Fibroblast of lung (primary cell): ENCODE measurements at regions not wholly inside any gene's neighbourhood (a gene's known extent, or its start where the extent isn't known, plus 50 kb on each side); places are given as distances from the start of the nearest gene placed in this dataset.
"Not testable (repeated sequence)": the region's sequence is repeated elsewhere in the genome, so short reads cannot be mapped to it uniquely, and the experiment has no call there.

Experiments used
- DNase-seq, 2 donors: peaks; one replicate each; pipeline versions ENCODE4 v3.0.0 to v3.0.0-alpha.2; 2010; ENCODE audit warnings: low read depth in 2 of 2
- H2AFZ ChIP-seq: 2 replicates; pipeline ENCODE4 v1.5.1; 2012; ENCODE audit warnings: low read length, control low read depth, inconsistent platforms
- H3K27ac ChIP-seq: 2 replicates; pipeline ENCODE4 v1.5.1; 2011; ENCODE audit warnings: low read length, control low read depth; ENCODE audit not compliant: insufficient read depth
- H3K27me3 ChIP-seq: 2 replicates; pipeline ENCODE4 v1.5.1; 2011; ENCODE audit warnings: mild to moderate bottlenecking, low read length; ENCODE audit not compliant: control insufficient read depth, insufficient read depth
- H3K36me3 ChIP-seq: 2 replicates; pipeline ENCODE4 v1.5.1; 2011; ENCODE audit warnings: low read length; ENCODE audit not compliant: control insufficient read depth, insufficient read depth
- H3K4me1 ChIP-seq: 2 replicates; pipeline ENCODE4 v1.5.1; 2011; ENCODE audit warnings: low read length; ENCODE audit not compliant: control insufficient read depth, insufficient read depth; ENCODE audit errors: extremely low read depth
- H3K4me2 ChIP-seq: 2 replicates; pipeline ENCODE4 v1.5.1; 2011; ENCODE audit warnings: low read length, control low read depth; ENCODE audit not compliant: insufficient read depth; ENCODE audit errors: extremely low read depth
- H3K4me3 ChIP-seq, 4 experiments: fragments of 200-600 bp in 1 of 4; sonication (generic) in 1 of 4; replicated peaks in 1 of 4; 2 replicates each; pipeline ENCODE4 v1.5.1; 2011 to 2016; ENCODE audit warnings: low read length in 4 of 4, low read depth in 3 of 4, mild to moderate bottlenecking in 3 of 4, control low read depth in 2 of 4, inconsistent platforms in 1 of 4, mixed read lengths in 1 of 4; ENCODE audit not compliant: insufficient read depth in 1 of 4; ENCODE audit errors: control extremely low read depth in 1 of 4
- H3K79me2 ChIP-seq: 2 replicates; pipeline ENCODE4 v1.5.1; 2012; ENCODE audit warnings: mild to moderate bottlenecking, low read length, inconsistent platforms; ENCODE audit not compliant: control insufficient read depth, insufficient read depth
- H3K9ac ChIP-seq: 2 replicates; pipeline ENCODE4 v1.5.1; 2011; ENCODE audit warnings: mild to moderate bottlenecking, low read length, control low read depth; ENCODE audit not compliant: insufficient read depth
- H3K9me3 ChIP-seq: 2 replicates; pipeline ENCODE4 v1.5.1; 2012; ENCODE audit warnings: low read depth, low read length; ENCODE audit not compliant: control insufficient read depth, insufficient read depth
- H4K20me1 ChIP-seq: 2 replicates; pipeline ENCODE4 v1.5.1; 2011; ENCODE audit warnings: low read length; ENCODE audit not compliant: control insufficient read depth, insufficient read depth; ENCODE audit errors: extremely low read depth
- EZH2 ChIP-seq: IDR thresholded peaks from 2 replicates; pipeline ENCODE4 v1.5.1; 2012; ENCODE audit warnings: low read length, control low read depth, mild to moderate bottlenecking; ENCODE audit errors: missing control alignments
- TF ChIP-seq, protein P1 (sequence below), 2 donors: IDR thresholded peaks in 1 of 2; conservative IDR thresholded peaks in 1 of 2; 1 replicate in 1 of 2; 2 replicates in 1 of 2; pipeline ENCODE4 v1.5.1; 2011 to 2012; ENCODE audit warnings: low read length in 2 of 2, control low read depth in 1 of 2, inconsistent platforms in 1 of 2, low read depth in 1 of 2, mild to moderate bottlenecking in 1 of 2

DNA sequence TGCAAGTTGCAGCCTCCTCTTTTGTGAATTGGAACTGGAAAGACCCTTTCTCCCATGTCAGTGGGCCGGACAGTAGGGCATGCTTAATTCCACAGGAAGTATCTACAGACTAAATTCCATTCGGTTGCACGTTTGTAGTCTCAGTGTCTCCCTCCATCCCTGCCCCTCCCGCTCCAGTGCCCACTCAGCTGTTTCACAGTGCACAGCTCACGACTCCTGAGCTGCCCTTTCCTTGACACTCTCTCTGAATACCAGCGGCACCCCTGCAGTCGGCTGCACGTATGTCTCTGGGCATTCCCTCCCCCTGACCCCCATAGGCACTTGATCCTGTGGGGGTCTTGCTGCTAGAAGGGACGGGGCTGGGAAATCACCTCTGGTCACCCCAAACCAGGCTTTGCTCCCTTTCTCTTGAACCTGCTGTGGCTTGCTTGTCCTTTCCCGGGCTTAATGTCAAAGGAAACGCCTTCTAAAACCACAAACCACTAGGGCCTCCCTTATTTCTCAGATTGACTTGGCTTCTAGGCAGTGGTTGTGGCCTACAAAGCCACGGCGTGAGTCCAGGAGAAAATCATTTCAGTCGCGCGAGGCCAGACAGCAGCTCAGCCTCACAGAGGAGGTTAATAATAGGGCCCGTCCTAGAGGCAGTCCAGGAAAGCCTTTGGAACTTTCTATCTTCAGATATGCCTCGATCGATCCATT, 365.3 kb upstream of the PROX1 start:
- H3K9me3 ChIP-seq: no peaks in the 10 kb centered on the region
- no peak overlapping the region for H3K4me2 ChIP-seq
- no peak overlapping the region for H3K4me3 ChIP-seq
- no peaks in the 10 kb centered on the region for H3K36me3 ChIP-seq
- no peaks in the 10 kb centered on the region for H3K79me2 ChIP-seq
- no peaks in the 10 kb centered on the region for H3K27me3 ChIP-seq
- H3K9ac ChIP-seq: no peak overlapping the region
- H2AFZ ChIP-seq: no peak overlapping the region
- no peaks in the 10 kb centered on the region for H3K4me1 ChIP-seq
- DNase-seq: no peak
- no peak overlapping the region for H3K27ac ChIP-seq
- TF ChIP-seq, protein P1, sequence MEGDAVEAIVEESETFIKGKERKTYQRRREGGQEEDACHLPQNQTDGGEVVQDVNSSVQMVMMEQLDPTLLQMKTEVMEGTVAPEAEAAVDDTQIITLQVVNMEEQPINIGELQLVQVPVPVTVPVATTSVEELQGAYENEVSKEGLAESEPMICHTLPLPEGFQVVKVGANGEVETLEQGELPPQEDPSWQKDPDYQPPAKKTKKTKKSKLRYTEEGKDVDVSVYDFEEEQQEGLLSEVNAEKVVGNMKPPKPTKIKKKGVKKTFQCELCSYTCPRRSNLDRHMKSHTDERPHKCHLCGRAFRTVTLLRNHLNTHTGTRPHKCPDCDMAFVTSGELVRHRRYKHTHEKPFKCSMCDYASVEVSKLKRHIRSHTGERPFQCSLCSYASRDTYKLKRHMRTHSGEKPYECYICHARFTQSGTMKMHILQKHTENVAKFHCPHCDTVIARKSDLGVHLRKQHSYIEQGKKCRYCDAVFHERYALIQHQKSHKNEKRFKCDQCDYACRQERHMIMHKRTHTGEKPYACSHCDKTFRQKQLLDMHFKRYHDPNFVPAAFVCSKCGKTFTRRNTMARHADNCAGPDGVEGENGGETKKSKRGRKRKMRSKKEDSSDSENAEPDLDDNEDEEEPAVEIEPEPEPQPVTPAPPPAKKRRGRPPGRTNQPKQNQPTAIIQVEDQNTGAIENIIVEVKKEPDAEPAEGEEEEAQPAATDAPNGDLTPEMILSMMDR (conservative IDR thresholded peaks at IDR 0.05 in 1 of 2, IDR thresholded peaks at IDR 0.05 in 1 of 2; ENCODE audit: low read depth in 1 of 2, low read length in 2 of 2): no peak
- TF ChIP-seq EZH2: no peak
- H4K20me1 ChIP-seq: no peaks in the 10 kb centered on the region

DNA sequence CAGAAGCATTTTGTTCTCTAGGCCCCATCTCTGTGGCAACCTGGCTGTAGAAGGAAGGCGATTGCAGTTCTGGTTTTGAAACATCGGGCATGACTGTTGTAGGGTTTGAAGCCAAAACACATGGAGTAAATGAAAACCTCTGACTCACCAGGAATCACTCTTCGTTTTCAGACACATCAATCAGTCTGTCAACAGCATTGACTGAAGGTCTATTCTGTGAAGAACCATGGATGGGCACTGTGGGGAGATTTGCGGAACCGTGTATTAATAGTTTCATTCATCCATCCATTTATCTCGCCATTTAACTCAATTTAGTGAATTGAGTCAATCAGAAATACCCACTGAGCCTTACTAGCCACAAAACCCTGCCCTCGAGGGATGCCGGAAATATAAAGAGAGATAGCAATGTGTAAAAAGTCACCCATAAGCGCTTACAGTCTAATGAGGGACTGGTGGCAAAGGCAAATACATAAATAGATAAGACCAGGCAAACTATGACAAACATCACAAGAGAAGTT, 364.6 kb upstream of the PROX1 start:
- TF ChIP-seq, protein P1 (conservative IDR thresholded peaks at IDR 0.05 in 1 of 2, IDR thresholded peaks at IDR 0.05 in 1 of 2; ENCODE audit: low read depth in 1 of 2, low read length in 2 of 2): no peak
- H3K27me3 ChIP-seq: no peaks in the 10 kb centered on the region
- H3K4me2 ChIP-seq: no peak overlapping the region
- H3K79me2 ChIP-seq: no peaks in the 10 kb centered on the region
- H3K27ac ChIP-seq: no peak overlapping the region
- no peak overlapping the region for H2AFZ ChIP-seq
- H3K4me1 ChIP-seq: no peaks in the 10 kb centered on the region
- H4K20me1 ChIP-seq: no peaks in the 10 kb centered on the region
- no peak for DNase-seq
- H3K4me3 ChIP-seq: no peak overlapping the region
- no peaks in the 10 kb centered on the region for H3K9me3 ChIP-seq
- no peaks in the 10 kb centered on the region for H3K36me3 ChIP-seq
- H3K9ac ChIP-seq: no peak overlapping the region

DNA sequence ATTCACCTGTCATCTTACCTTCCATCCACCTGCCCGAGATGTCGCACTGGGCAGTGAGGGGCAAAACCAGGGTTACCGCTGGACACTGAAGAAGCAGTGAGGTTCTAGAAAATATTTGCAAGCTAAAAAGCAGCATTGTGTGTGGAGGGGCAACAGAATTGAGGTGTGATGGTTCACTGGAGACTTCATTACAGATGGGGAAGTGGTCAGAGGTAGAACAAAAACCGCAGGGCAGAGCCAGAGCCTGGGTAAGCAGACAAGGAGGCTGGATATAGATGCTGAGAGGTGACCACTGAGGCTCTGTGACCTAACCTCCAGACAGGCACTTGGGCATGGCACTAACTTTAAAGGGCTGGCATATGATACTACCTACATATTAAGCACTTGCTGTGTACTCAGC, 363.9 kb upstream of the PROX1 start:
- H3K27me3 ChIP-seq: no peaks in the 10 kb centered on the region
- DNase-seq: no peak
- no peaks in the 10 kb centered on the region for H3K79me2 ChIP-seq
- no peaks in the 10 kb centered on the region for H3K9me3 ChIP-seq
- no peak overlapping the region for H3K9ac ChIP-seq
- H3K36me3 ChIP-seq: no peaks in the 10 kb centered on the region
- no peak overlapping the region for H3K4me2 ChIP-seq
- TF ChIP-seq, protein P1 (conservative IDR thresholded peaks at IDR 0.05 in 1 of 2, IDR thresholded peaks at IDR 0.05 in 1 of 2; ENCODE audit: low read depth in 1 of 2, low read length in 2 of 2): no peak
- TF ChIP-seq EZH2: no peak
- no peaks in the 10 kb centered on the region for H4K20me1 ChIP-seq
- no peaks in the 10 kb centered on the region for H3K4me1 ChIP-seq
- H2AFZ ChIP-seq: no peak overlapping the region
- H3K27ac ChIP-seq: no peak overlapping the region
- H3K4me3 ChIP-seq: no peak overlapping the region

DNA sequence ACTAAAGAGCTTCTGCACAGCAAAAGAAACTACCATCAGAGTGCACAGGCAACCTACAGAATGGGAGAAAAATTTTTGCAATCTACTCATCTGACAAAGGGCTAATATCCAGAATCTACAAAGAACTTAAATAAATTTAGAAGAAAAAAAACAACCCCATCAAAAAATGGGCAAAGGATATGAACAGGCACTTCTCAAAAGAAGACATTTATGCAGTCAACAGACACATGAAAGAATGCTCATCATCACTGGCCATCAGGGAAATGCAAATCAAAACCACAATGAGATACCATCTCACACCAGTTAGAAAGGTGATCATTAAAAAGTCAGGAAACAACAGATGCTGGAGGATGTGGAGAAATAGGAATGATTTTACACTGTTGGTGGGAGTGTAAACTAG, 351.0 kb upstream of the PROX1 start:
- H3K4me2 ChIP-seq, H3K4me3 ChIP-seq, H3K4me1 ChIP-seq, H3K79me2 ChIP-seq, H4K20me1 ChIP-seq, H2AFZ ChIP-seq, H3K27ac ChIP-seq, H3K36me3 ChIP-seq, DNase-seq, H3K27me3 ChIP-seq, H3K9ac ChIP-seq, H3K9me3 ChIP-seq: not testable (repeated sequence)
